Eye (tissue), 1 donor: ENCODE measurements at regions not wholly inside any gene's neighbourhood (a gene's known extent, or its start where the extent isn't known, plus 50 kb on each side); places are given as distances from the start of the nearest gene placed in this dataset.
"Not testable (repeated sequence)": the region's sequence is repeated elsewhere in the genome, so short reads cannot be mapped to it uniquely, and the experiment has no call there.

Experiments used
- DNase-seq: peaks from one replicate; pipeline ENCODE4 v3.0.0-alpha.2; 2015

- no peak for DNase-seq
Measured at GRCh38 chr15:38073178-38073946, 138.9 kb downstream of the TMCO5A start.

GRCh38 chr15:38074029-38074428 is 139.6 kb downstream of the TMCO5A start:
- no peak for DNase-seq

GRCh38 chr15:38075466-38075865 is 141.0 kb downstream of the TMCO5A start:
- DNase-seq = peak; percentile 11

- DNase-seq = peak; percentile 43
Measured at GRCh38 chr15:38076786-38077185, 142.3 kb downstream of the TMCO5A start.

- no peak for DNase-seq
Measured at GRCh38 chr15:38079236-38079635, 144.8 kb downstream of the TMCO5A start.

GRCh38 chr15:38080651-38081275 is 146.3 kb downstream of the TMCO5A start:
- no peak for DNase-seq

DNA sequence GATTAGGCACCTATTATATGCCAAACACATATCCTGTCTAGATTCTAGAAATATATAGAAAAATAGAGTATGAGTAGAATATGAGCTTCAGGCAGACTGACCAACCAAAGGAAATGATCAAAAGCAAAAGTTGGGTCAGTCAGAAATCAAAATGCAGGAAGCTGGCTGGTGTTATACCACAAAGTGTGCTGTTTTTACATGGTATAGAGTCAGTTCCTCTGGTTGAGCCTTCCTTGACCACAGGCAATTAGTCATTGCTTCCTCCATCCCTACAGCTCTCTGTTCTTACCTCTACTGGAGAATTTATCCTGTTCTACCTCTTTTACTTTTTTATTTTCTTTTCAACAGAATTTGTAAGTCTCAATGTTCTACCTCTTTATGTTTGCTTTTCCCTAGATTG is 149.8 kb downstream of the TMCO5A start:
- DNase-seq = no peak

DNA sequence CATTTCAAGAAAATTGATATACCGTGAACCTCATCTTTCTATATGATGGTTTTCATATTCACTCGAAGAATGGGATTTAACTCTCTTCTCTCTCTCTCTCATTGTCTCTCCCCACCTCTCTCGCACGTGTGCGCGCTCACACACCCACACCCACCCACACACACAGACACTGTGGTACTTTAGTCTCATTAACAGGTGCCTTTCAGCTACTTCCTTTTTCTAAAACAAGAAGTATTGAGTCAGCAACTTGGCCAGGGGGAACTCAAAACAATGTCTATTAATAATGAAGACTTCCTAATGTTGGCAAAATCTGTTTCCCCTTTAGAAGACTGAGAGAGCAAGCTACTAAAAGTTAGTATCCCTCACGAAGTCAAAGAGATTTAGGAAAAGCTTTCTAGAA is 150.7 kb downstream of the TMCO5A start:
- no peak for DNase-seq

GRCh38 chr15:38085931-38086568 is 151.6 kb downstream of the TMCO5A start:
- DNase-seq = no peak

DNA sequence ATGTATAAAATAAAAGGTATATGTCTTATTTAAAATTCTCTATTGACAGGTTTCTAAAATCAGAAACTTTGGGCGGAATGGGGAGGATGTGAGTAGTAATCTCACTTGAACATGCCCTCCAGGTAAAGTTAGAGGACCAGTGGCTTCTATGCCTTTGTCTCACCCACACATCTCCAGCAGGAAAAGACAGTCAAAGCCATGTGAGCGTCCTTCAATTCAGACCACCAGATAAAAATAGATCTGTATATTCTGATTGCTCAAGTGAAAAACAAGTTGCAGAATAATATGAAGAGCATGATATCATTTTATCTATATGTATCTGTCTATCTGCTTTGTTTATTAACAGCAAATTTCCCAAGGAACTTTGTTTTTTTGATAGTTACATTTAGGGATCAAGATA is 152.2 kb downstream of the TMCO5A start:
- no peak for DNase-seq

DNA sequence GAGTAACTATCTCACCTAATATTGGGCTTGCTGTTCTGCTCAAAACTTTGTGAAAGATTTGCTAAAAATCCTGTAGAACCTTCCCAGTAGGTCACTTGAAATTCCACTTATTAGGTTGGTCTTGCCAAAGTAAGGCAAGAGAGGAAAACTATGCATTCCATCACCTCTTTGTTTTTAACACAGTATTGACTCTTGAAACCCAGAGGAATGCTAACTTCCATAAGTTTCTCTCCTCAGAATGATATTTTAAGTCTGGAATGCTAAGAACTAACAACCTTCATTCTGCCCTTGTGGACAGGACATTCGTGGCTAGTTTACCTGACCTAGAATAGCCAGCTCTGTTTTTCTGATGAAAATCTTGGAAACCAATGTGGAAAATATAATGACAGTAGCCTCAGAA is 154.5 kb downstream of the TMCO5A start:
- DNase-seq = no peak

DNA sequence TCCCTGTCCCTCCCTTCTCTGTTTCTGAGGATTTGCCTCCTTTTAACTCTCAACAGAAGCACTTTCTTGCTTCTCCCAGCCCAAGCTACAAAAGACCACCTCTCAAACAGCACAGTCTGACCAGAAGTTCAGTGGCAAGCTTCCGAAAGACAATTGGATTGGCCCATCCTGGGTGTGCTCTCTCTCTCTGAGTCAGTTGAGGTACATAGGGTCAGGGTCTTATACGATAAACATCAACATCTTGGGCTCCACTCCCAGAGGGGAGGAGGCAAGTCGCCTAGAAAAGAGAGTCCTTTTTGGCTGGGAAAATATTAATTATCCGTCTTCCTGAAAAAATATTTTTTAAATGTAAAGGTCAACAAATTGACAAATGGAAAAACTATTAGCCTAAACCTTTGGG is 155.8 kb downstream of the TMCO5A start:
- DNase-seq = no peak

GRCh38 chr15:38090678-38091077 is 156.2 kb downstream of the TMCO5A start:
- no peak for DNase-seq

- no peak for DNase-seq
Measured at GRCh38 chr15:38091078-38091645, 156.7 kb downstream of the TMCO5A start.

- no peak for DNase-seq
Measured at GRCh38 chr15:38093931-38094330, 158.7 kb upstream of the SPRED1 start.

DNA sequence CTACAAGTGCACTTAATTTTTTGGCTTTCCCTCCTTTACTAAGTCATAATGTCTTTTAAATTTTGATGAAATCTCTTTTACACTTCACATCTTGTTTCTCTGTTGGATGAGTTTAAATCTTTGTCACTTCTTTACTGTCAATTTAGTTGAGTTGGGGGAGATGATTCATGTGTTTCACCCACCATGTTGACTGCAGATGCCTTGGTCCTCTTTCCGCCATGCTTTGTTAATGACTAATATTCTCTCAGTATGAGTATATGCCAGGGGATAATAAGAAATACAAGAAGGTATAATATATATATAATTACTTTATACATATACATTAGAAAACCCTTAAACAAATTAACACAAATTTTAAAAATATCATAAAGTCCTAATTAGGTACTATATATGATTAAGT is 149.7 kb upstream of the SPRED1 start:
- no peak for DNase-seq

DNA sequence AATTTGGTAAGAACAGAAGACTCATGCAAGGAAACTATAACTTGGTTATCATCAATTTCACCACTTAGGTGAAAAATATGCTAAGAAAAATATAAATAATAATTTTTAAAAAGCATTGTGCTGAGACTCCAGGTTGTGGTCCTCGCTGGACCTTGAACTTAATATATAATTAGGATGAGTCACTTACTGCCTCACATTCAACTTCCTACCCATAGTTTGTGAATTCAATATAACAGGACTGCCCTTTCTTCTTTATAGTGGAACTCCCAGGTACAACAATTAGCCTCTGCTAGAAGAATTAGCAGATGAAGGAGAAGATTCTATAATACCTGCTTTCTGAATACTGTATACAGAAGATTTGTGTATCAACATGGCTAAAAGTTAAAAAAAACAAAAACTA is 149.1 kb upstream of the SPRED1 start:
- DNase-seq = no peak

DNA sequence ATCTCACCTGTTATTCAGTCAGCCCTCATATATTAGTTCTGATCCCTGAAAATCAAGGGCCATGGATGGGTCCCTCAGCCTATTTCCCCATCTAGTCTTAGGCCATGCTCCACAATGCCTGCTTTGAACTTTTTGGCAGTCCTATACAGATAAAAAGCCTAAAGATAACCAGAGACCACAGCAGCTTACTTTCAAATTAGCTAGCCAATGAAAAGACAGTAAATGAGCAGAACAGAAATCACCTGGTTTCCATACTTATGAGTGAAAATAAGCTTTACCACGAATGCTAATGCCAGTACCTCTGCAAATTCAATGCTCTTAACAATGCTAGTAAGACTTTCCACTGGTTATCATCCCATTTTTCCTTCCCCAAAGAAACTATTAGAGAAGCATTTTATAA is 141.6 kb upstream of the SPRED1 start:
- no peak for DNase-seq

- no peak for DNase-seq
Measured at GRCh38 chr15:38112406-38112805, 140.2 kb upstream of the SPRED1 start.

DNA sequence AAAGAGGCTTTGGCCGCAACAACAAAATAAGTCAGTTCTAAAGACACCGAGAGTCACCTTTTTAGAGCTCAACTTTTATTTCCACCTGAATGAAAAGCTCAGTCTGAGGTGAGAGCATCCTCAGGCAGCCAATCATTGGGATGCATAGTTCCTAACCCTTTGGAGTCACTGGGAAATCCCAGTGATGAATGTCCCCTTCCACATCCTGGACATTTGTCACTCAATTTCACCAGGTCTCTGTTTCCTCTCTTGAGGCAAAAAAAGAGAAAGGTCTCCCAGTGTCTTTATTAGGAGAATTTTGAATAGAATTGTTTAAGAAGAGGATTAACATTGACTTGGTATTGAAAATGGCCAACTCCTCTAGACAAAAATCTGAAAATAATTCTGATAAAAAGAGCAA is 137.5 kb upstream of the SPRED1 start:
- no peak for DNase-seq

DNA sequence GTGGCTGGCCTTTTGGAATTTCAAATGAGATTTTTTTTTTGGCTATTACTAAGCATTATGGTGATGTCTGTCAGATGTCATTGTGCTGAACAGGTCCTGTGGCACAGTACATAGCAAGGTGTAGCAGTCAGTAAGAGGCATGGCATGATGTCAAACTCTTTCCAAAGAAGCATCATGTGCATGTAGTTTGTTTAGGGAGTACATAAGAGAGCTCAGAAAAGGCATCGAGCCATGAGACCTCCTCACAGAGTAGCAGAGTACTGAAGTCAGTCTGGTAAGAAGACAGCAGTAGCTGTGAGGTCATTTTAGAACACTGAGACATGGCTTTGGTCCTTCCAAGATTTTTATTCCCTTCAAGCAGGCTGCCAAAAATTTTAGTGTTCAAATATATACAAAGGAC is 134.9 kb upstream of the SPRED1 start:
- DNase-seq = no peak

DNA sequence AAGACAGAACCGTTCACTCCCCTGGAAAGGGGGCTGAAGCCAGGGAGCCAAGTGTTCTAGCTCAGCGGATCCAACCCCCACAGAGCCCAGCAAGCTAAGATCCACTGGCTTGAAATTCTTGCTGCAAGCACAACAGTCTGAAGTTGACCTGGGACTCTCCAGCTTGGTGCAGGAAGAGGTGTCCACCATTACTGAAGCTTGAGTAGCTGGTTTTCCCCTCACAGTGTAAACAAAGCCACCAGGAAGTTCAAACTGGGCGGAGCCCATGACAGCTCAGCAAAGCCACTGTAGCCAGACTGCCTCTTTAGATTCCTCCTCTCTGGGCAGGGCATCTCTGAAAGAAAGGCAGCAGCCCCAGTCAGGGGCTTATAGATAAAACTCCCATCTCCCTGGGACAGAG is 132.8 kb upstream of the SPRED1 start:
- DNase-seq = not testable (repeated sequence)

DNA sequence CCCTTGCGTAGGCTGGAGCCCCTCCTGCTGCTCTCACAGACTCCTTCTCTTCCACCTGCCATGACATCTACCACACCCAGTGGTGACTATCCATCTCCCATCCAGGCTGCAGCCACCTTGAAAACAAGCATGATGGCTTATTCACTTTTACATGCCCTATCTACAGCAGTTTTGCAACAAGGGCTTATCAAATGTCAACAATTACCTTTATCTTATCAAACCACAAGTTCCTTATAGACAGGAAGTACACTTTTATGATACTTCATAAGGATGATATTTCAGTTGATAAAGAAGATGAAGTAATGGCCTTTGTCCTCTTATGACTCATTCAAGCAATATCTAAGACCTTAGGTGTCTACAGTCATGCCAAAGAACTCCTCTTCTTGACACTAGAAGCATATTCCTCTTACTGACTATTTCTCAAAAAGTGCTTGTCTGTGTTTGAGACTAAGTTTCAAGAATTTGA is 125.3 kb upstream of the SPRED1 start:
- DNase-seq = no peak

DNA sequence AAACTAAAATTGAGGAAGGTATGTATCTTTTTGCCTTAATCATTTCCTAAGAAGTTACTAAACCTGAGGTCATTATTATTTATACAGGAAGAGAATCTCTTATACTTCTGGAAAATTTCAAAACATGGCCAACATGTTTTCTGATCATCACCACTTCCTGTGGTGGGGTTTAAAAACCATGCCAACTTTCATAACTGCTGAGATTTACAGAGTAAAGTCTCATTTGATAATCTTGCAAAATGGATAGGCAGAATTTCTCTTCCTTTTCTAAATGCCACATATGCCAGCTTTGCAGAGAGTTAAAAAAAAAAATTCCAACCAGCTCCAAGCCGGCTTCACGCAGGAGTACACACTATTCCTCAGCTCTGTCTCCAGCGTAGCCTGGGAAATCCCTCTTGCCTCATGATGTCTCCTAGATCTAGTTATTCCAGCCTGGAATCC is 124.3 kb upstream of the SPRED1 start:
- DNase-seq = peak; percentile 27
